HTR-8/SVneo (cell line): ENCODE measurements at regions not wholly inside any gene's neighbourhood (a gene's known extent, or its start where the extent isn't known, plus 50 kb on each side); places are given as distances from the start of the nearest gene placed in this dataset.
"Not testable (repeated sequence)": the region's sequence is repeated elsewhere in the genome, so short reads cannot be mapped to it uniquely, and the experiment has no call there.

Experiments
- DNase-seq: peaks from one replicate; pipeline ENCODE4 v3.0.0; 2011; ENCODE audit warnings: low spot score, mixed read lengths; ENCODE audit not compliant: insufficient read length
- FAIRE-seq: peaks from 2 replicates; lab custom pipeline; 2011; peaks lifted over from hg19 to GRCh38; lab: Jason Lieb, UNC

DNA sequence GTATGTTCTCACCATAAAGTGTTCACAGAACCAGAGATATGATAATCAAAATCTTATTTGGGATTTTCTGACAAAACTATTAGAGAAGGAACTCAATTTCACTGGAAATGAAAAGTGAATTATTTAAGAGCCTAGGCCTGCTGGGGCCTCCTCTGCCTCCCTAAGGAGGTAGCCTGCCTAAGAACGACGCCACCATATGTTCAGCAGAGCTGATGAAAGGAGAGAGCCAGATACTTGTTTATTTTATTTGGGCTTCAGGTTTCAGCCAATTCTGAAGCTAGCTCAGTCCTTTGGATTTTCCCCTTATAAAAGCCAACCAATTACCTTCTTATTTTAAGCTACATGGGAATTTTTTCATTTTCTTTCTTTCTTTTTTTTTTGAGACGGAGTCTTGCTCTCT lies 433.1 kb upstream of the MAP2 start:
- no peak for FAIRE-seq
- DNase-seq, result no peak

DNA sequence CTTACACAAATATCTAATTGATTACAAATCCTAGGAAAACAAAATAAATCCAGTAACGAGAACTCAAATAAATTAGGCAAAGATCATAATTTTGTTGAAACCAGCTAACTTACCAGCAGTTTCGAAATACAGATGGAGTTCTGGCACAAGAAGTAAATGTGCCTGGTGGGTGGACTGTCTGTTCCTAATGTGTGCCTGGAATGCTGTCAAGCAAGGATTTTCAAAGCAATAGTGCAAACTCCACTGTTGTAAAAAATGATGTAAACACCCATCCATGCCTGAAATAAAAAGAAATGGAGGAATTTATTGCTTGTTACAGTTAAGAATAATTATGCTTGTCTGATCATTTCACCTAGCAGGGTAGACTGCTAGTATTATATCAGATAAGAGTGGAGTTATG lies 423.9 kb upstream of the MAP2 start:
- DNase-seq (no peak), FAIRE-seq (no peak)

DNA sequence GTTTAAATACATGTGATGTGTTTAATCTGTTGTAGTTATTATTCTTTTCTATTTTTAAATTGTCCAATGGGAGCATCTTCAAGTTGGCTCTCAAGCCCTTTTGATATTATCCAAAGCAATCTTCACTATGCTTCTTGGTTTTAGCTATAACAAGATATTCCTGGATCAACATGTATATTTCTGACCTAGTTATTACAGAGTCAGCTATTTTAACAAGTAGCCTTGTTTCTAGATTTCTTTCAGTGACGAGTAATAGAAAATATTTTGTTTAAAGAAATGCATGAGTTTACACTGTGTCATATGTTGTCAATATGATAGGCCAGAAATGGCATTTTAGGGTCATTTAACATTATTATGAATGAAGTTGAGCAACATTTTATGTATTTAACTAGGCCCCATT lies 421.8 kb upstream of the MAP2 start:
- DNase-seq (no peak), FAIRE-seq (no peak)

DNA sequence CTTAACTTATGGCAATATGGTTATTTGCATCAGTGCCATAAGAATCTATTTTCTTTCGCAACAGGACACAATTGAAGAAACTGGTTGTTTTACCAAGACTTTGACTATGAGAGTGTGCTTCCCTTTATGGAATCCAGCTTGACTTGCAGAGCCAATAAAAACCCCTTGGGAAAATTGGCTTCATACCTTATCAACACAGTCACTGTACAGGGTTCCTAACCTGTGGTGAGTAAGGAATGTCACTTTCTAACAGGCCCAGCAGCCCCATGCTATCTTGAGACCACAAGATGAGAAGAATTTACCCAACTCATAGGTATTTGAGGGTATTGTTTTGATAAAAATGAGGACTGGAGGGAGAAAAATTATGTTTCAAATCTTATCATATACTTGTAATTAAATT lies 418.5 kb upstream of the MAP2 start:
- FAIRE-seq, result no peak
- no peak for DNase-seq

DNA sequence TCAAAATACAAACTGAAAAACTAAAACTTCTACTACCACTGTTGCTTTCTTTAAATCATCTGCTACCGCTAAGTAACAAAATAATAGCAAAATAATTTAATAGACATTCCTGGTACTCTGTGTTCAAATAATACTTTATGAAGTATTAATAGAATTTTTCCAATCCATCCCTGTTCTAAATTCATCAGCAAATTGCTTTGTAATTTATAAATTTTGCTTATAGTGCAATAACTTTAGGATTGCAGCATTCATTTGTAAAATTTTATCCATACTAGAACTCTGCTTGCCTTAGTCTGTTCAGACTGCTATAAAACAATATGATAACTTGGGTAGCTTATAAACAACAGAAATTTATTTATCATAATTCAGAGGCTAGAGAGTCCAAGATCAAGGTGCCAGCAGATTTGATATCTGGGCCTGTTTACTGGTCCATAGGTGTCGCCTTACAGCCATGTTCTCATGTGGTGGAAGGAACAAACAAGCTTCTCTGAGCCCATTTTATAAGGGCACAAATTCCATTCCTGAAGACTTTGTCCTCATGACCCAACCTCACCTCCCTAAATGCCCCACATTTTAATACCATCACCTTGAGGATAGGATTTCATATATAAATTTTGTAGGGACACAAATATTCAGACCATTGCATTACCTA lies 415.1 kb upstream of the MAP2 start:
- DNase-seq (no peak), FAIRE-seq (no peak)

DNA sequence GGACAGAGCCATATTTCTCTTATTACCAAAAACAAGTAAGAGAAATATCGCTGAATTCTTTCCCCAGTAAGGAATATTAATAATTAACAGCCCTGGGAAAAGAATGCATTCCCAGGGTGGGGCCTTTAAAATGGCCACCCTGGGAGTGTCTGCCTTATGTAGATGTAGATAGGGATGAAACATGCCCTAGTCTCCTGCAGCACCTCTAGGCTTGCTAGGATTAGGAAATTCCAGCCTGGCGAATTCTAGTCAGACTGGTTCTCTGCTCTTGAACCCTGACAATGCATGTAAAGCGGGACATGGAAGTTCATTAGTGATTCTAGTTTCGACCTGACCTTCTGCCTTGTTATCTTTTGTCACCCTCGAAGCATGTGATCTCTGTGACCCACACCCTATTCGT lies 405.2 kb upstream of the MAP2 start:
- FAIRE-seq, result not testable (repeated sequence)

DNA sequence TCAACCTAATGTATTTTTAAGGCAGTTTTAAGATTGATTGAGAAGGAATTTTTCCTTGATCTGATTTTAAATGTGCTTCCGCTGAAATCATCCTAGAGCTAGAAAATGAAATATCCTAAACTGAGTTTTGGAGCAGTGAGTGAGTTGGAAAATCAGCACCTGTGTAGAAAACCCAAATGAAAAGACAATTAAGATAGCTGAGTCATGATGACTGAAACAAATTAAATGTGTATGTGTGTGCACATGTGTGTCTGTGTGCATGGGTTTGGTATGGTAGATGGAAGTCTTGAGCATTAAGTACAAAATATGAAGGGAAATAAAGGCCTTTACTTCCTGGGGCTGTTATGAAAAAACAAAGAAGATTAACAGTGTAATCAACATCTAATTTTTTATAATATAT lies 394.6 kb upstream of the MAP2 start:
- FAIRE-seq (no peak), DNase-seq (no peak)

More for the DNA sequence above, 405.2 kb upstream of the MAP2 start:
- DNase-seq, result not testable (repeated sequence)

DNA sequence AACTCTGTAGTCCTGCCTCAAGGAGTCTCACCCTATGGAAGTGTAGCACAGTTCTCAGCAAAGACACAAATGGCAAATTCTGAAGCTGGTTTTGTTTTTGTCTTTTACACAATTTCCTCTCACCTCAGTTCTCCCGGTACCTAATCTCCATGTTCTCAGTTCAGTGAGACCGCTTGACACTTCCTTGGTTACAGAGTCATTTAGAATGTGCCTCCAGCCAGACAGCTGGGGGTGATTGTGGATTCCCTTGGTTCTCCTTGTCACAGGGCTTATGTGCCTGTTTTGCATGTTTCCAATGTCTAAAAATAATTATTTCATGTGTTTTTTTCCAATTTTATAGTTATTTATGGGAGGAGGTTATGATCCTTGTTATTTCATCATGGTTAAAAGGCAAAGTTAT lies 379.5 kb upstream of the MAP2 start:
- DNase-seq (no peak), FAIRE-seq (no peak)

DNA sequence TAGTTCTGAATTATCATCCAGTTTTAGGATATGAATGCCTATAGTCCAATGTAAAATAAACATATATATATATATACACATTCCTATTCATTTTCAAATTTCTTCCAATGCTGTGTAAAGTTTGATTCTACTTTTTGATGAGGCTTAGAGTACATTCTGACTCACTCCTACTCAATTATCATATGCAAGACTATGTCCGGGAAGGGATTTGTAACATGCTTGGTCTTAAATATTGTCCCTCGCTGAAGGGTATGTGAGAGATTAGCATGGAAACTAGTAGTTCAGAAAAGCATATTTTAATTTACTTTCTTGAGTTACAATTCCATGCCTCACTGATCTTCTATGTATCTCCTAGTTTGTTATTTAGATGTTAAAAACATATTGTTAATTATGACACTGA lies 377.7 kb upstream of the MAP2 start:
- DNase-seq (no peak), FAIRE-seq (no peak)

DNA sequence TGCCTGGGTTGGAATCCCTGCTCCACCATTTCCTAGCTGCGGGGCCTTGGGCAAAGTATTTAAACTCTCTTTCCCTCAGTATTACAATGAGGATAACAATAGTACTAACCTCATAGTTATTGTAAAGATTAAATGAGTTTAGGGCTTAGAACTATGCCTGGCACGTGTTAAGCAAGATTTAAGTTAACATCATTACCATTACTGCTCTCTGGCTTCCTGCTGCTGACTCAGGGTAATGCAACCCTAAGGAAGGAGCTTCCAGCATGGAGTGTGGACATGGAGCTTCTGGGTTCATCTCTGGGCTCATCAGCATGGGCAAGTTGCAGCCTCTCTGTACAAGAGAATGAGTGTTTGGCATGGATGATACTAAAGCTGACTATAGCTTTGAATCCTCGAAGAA lies 374.2 kb upstream of the MAP2 start:
- FAIRE-seq, result no peak

DNA sequence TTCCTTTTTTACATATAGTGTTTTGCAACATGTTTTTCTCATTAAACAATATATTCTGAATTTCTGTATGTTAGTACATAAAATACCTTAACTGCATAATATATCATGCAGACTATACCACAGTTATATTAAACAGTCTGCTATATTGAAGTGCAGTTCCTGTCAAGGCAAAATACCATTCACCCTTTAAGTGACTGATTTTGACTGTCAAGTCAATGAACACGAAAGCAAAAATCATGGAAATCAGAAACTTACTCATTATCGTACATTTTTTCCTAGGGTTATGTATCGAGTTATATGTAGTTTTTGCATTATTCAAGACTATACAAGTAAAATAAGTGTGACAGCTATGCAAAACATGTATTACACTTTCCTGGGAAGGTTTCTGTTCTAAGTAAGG lies 361.6 kb upstream of the MAP2 start:
- DNase-seq, result no peak
- FAIRE-seq, result no peak

More for the DNA sequence above, 374.2 kb upstream of the MAP2 start:
- no peak for DNase-seq

DNA sequence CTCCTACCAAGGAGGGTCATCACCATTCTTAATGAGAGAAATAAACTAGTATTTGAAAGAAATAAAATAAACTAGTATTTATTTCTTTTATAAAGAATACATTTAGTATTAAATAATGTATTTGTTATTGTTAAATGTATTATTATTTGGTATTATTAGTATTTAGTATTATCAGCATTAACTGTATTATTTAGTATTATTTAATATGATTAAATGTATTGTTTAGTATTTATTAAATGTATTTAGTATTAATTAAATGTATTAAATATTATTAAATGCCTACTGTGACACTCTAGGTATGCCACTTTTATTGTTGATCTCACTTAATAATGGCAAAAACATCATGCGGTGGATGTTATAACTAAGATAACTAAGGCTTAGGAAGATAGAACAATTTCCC lies 353.6 kb upstream of the MAP2 start:
- DNase-seq (no peak), FAIRE-seq (no peak)

DNA sequence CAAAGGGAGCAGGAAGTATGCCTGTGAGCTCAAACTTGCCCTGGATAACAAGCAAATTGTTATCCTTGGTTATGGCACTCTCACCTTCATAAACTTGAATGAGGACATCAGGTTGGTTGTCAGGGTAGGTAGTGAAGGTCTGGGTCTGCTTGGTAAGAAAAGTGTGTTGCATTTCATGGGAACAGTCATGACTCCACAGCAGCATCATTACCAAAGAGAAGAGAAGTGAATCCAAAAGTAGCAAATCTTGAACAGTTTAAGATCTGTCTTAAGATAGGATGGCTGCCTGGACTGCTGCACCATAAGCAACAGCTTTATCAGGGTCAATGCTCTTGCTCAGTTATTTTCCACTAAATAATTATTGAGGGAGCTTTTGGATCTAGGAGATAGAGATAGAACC lies 350.7 kb upstream of the MAP2 start:
- FAIRE-seq (no peak), DNase-seq (no peak)

DNA sequence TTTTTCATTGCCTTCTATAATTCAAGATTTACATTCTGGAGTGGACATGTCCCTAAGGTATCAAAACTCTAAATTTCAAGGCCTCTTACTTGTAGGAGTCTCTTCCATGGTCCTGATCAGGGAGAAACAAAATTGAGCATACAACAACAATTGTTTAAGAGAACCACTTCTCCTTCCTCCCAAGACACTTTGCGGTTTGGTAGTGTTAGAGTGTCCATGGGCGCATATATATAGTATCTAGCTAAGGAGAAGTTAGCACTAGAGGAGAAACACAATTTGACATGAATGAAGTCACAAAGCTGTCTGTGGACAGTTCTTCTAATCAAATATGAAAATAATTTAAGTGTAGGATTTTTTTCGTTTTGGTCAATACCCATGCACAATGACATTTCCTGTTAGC lies 349.1 kb upstream of the MAP2 start:
- no peak for DNase-seq
- no peak for FAIRE-seq

DNA sequence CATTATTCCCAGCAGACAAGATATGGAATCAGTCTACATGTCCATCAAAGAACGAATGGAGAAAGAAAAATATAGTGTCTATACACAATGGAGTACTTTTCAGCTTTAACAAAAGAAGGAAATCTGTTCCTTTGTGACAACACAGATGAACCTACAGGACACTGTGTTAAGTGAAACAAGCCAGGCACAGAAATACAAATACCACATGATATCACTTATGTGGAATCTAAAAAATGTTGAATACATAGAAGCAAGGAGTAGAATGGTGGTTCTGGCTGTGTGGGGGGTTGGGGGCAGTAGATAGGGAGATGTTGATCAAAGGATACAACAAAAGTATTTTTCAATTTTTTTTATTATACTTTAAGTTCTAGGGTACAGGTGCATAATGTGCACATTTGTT lies 347.7 kb upstream of the MAP2 start:
- no peak for FAIRE-seq
- no peak for DNase-seq

DNA sequence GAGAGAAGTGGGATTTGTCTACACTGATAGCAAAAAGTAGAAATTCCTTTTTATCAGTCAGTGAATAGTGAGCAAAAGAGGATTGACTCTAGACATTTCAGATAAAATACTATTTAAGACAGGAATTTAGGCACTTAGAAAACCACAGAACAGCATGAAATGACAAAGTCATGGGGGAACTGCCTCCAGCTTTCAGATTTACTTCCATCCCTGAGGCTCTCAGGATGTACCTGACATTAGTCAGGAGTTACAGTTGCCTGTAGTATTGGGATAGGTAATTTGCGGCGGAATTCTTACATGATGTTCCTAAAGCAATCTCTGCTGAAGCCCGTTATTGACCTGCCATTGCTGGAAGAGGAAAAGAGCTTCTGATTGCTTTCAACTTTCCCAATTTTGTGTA lies 337.1 kb upstream of the MAP2 start:
- FAIRE-seq (no peak), DNase-seq (no peak)

DNA sequence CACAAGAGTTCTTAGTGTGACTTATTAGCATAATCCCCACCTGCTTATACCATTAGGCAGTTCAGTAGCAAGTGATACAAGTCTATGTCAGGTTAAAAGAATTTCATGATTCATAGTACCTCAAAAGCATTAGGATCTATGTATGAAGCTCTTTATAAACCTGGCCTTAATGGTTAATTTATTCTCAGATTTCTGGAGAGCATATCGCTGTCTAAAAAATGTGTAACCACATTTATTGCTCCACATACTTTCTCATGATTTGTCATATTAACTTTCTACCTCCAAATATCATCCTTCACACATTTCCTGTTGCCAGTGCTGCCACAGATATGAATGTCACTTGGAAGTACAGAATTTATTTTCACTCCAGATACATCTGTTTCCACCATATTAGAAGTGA lies 332.8 kb upstream of the MAP2 start:
- DNase-seq, result no peak
- FAIRE-seq, result no peak

DNA sequence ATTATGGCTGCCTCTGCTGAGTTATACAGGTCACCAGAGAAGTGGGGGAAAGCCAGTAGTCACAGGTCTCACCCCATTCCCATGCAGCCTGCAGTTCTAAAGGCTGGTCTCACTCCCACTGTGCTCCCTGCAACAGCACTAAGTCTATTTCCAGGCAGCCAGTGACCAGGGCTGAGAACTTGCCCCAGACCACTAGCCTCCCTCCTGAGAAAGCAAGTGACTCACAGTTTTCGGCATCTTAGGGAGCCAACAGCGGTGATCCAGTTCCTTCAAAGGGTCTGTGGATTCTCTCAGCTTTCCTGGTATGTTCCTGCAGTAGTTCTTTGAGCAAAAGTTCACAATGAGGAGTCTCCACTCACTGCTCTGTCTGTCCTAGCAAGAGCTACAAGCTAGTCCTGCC lies 329.6 kb upstream of the MAP2 start:
- DNase-seq, result no peak
- FAIRE-seq, result no peak

DNA sequence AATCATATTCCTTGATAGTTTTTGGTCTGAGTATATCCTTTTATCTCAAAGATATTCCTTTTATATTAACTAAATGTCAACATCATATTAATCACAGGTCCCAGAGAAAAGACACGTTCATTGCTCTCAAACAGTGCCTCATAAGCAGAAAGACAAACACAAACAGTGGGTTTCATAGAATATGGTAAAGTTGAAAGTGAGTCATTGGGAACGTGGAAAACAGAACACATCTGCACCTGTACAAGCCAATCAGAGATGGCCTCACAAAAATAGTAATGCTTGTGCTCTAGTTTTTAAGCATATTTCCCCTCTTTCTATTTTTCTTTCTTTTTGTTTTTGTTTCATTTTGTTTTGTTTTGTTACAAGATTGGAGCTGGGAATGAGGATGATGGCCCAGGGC lies 328.4 kb upstream of the MAP2 start:
- FAIRE-seq, result no peak
- no peak for DNase-seq

DNA sequence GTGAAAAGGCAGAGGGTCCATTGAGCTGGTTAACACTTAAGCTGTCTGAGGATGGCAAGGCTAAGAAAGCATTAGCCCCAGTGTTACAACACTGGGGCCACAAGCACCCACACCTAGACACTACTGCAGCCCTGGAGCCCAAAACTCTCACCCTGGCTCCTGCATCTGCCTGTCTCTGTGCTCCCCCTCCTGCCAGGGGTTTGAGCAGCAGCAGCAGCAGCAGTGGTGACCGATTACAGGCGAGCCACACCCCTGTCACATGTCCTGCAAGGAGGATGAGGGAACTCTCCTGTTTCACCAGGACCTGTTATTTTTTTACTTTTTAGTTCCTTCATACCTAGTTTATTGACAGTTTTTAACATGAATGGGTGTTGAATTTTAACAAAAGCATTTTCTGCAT lies 326.7 kb upstream of the MAP2 start:
- no peak for FAIRE-seq

DNA sequence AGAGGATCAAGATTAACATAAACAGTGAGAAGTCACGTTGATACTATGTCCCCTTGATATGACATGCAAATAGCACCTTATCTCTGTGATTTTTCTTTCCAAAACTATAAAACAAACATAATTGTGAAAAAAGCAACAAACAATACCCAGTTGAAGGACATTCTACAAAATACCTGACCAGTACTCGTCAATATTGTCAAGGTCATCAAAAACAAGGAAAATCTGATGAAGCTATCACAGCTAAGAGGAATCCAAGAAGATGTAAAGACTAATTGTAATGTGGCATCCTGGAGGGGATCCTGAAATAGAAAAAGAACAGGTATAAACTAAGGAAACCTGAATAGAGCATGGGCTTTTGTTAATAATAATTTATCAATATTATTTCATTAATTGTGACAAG lies 321.5 kb upstream of the MAP2 start:
- FAIRE-seq, result no peak
- DNase-seq, result no peak

More for the DNA sequence above, 326.7 kb upstream of the MAP2 start:
- DNase-seq, result no peak

DNA sequence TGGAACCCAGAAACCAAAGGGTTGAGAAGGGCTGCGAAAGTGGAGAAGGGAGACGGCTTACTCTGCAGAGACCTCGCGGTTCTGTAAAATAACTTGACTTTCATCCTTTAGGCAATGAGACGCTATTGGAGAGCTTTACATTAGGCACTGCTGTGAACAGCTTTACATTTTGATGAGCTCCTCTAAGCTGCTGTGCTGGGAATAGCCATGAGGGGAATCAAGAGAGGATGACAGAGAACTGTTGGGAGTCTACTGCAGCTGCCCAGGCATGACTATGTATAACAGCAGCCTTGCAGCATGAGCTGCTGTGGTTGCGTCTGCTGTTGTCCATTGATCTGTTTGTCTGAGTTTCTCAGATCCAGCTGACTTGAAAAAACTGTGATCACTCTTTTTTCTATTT lies 310.8 kb upstream of the MAP2 start:
- FAIRE-seq (no peak), DNase-seq (no peak)
